GM18909 (cell line): ENCODE measurements at regions not wholly inside any gene's neighbourhood (a gene's known extent, or its start where the extent isn't known, plus 50 kb on each side); places are given as distances from the start of the nearest gene placed in this dataset.

Source experiments
- ATAC-seq: cut with Tn5 transposase; IDR thresholded peaks from one replicate; pipeline ENCODE4 v1.9.1; 2021; ENCODE audit warnings: mild to moderate bottlenecking; ENCODE audit not compliant: unreplicated experiment, poor library complexity

GRCh38 chr12:67193704-67194103, 75.5 kb upstream of the CAND1 start:
- no peak for ATAC-seq

DNA sequence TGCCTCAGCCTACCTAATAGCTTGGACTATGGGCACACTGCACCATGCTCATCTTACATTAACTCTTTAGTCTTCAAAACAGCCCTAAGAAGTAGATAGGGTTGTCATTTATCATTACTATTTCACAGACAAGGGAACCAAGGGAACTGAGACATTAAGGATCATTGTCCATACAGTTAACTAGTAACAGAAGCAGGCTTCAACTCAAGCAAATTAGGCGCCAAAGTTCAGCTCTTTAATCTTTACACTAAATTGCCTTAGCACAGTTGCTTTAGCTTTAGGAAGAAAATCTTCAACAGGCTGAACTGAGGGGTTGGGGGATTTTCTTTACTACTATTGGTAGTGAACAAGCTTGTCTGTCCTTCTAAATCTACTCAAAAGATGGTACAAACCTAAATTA, 68.8 kb upstream of the CAND1 start:
- ATAC-seq, result no peak

DNA sequence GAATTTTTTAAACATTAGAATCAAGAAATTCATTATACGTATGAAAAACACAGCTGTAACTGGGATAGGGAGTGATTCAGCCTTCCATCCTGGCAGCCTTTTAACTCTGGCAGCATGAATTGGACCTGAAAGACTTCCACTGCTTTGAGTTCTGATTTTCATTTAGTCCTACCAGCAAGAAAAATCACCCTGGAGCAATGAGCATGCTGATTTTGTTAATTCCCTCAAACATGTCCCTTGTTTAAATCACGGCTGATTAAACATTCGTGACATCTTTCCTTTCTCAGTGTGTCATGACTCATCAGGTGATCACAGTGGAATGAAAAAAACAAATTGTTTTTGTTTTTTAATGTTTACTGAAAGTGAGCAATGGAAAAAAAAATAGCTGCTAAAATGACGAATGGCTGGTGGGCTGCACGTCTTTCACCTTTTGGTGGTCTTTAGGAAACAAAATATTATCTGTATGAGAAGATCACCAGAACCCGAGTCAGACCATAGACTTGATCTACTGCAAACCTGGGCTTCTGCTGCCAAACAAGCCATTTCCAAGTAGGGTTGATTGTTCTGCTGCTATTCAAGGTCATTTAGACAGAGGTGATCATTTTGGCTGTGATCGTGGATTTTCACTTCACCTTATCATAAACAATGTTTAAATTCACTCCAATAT, 67.0 kb upstream of the CAND1 start:
- ATAC-seq, result peak; percentile 35

DNA sequence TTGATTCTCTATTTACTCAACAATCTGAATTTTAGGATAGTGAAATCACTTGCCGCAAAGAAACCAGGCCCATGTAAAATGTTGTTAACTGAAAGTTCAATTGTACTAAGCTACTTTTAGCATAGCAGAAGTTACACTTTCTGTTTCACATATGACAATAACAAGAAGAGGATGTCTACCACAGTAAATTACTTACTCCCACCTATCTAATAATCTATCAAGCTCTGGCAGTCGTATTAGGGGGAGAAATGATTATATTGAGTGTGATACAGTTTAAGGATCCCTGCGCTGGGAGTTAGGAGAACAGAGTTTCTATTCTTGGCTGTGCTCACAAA, 66.5 kb upstream of the CAND1 start:
- ATAC-seq, result peak; percentile 81

GRCh38 chr12:67208281-67209067, 60.7 kb upstream of the CAND1 start:
- no peak for ATAC-seq

- ATAC-seq, result no peak
These were observed 58.1 kb upstream of the CAND1 start for GRCh38 chr12:67211029-67211428.

DNA sequence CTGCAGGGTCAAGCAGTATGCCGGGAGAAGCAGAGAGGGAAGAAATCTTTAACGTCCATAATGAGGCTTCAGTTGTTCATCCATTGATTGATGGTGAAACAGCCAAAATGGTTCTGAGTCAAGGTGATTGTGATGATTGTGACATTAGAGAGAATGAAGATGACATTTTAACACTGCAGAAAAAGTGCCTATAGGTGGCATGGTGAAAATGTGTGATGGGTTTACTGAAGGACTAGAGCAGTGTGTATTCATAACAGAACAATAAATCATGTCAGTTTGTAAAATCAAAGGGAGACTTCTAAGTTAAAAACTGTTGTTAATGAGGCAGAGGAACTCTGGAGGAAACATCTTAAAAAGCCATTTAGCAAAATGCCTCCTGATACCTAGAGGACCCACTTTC, 57.7 kb upstream of the CAND1 start:
- ATAC-seq, result no peak

DNA sequence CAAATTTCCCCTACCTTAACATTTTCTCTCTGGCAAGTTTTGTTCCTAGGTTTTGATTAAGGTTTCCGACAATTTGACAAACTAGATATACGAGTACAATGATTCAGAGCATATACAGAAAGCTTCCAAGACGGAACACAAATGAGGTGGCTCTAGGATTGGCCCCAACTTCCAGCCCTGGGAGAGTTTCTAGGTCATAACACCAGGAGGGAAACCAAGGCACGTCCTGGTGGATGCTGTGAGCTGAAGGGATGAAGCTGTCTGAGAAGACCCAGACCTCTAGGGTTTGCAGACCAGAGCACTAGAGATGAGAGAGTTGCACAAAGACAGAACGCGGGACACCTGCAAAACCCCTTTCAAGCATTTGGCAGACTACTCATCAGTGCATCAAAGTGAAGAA, 51.5 kb upstream of the CAND1 start:
- no peak for ATAC-seq
